IMR-90 (cell line): ENCODE measurements at regions not wholly inside any gene's neighbourhood (a gene's known extent, or its start where the extent isn't known, plus 50 kb on each side); places are given as distances from the start of the nearest gene placed in this dataset.

Experiments used
- ATAC-seq: fragments of 200-7000 bp; cut with Tn5 transposase; 2 replicates; pipeline ENCODE4 v1.9.1; 2020; ENCODE audit warnings: low read depth, mild to moderate bottlenecking, moderate library complexity
- BruUV-seq: library from RNA; stranded (reverse); fragments of 400-500 nt; replicated peaks from 2 replicates; lab custom pipeline; 2021; lab: Mats Ljungman, UMichigan
- CTCF ChIA-PET: fragments of 300-600 bp; formaldehyde crosslinking; extraction: SDS; loops from one replicate; lab custom pipeline; 2021; ENCODE audit warnings: antibody characterized with exemption; lab: Yijun Ruan, JAX
- POLR2A ChIA-PET: fragments of 300-600 bp; sonication (Branson Sonifier 250); formaldehyde crosslinking; loops from one replicate; lab custom pipeline; 2022; ENCODE audit warnings: antibody characterized with exemption; ENCODE audit not compliant: unreplicated experiment; lab: Charles Lee
- DNase-seq: peaks from one replicate; pipeline ENCODE4 v3.0.0; 2013
- H2AFZ ChIP-seq: replicated peaks from 2 replicates; pipeline ENCODE3; 2013; ENCODE audit warnings: low read length, mild to moderate bottlenecking; ENCODE audit not compliant: poor library complexity
- H2AK5ac ChIP-seq: 2 replicates; pipeline ENCODE4 v1.6.1; 2013; ENCODE audit warnings: low read depth, low read length, inconsistent platforms
- H2AK9ac ChIP-seq: replicated peaks from 2 replicates; pipeline ENCODE3; 2013; ENCODE audit warnings: mild to moderate bottlenecking, low read depth, low read length, moderate library complexity; ENCODE audit not compliant: poor library complexity
- H2BK120ac ChIP-seq: 2 replicates; pipeline ENCODE4 v1.6.1; 2013; ENCODE audit warnings: low read depth, low read length, inconsistent platforms
- H2BK15ac ChIP-seq: 3 replicates; pipeline ENCODE4 v1.6.1; 2013; ENCODE audit warnings: low read depth, low read length, inconsistent platforms
- H2BK20ac ChIP-seq: 2 replicates; pipeline ENCODE4 v1.6.1; 2013; ENCODE audit warnings: low read depth, mild to moderate bottlenecking, inconsistent platforms, low read length, moderate library complexity
- H2BK5ac ChIP-seq: 2 replicates; pipeline ENCODE4 v1.6.1; 2013; ENCODE audit warnings: mild to moderate bottlenecking, low read depth, low read length, inconsistent platforms; ENCODE audit not compliant: poor library complexity, severe bottlenecking
- H3K14ac ChIP-seq: replicated peaks from 2 replicates; pipeline ENCODE4 v1.6.1; 2013; ENCODE audit warnings: low read depth, low read length, inconsistent platforms
- H3K18ac ChIP-seq: 2 replicates; pipeline ENCODE4 v1.6.1; 2013; ENCODE audit warnings: low read depth, low read length, control low read depth
- H3K23ac ChIP-seq: 2 replicates; pipeline ENCODE4 v1.6.1; 2013; ENCODE audit warnings: low read depth, low read length, inconsistent platforms
- H3K27ac ChIP-seq: 2 replicates; pipeline ENCODE4 v1.5.1; 2013; ENCODE audit warnings: mild to moderate bottlenecking, control low read depth, low read length; ENCODE audit not compliant: insufficient read depth
- H3K27me3 ChIP-seq: 2 replicates; pipeline ENCODE4 v1.6.1; 2013; ENCODE audit warnings: low read length; ENCODE audit not compliant: control insufficient read depth, insufficient read depth
- H3K36me3 ChIP-seq: 2 replicates; pipeline ENCODE4 v1.6.1; 2013; ENCODE audit warnings: low read length, mixed read lengths; ENCODE audit not compliant: control insufficient read depth, insufficient read depth
- H3K4ac ChIP-seq: 2 replicates; pipeline ENCODE4 v1.6.1; 2013; ENCODE audit warnings: low read depth, low read length, inconsistent platforms
- H3K4me1 ChIP-seq: 2 replicates; pipeline ENCODE4 v1.6.1; 2013; ENCODE audit warnings: low read length, mixed read lengths; ENCODE audit not compliant: control insufficient read depth, insufficient read depth
- H3K4me2 ChIP-seq: 2 replicates; pipeline ENCODE4 v1.6.1; 2013; ENCODE audit warnings: low read depth, mild to moderate bottlenecking, control low read depth, low read length, moderate library complexity
- H3K4me3 ChIP-seq: 2 replicates; pipeline ENCODE4 v1.5.1; 2013; ENCODE audit warnings: low read depth, mild to moderate bottlenecking, control low read depth, low read length, moderate library complexity; ENCODE audit not compliant: insufficient read depth
- H3K56ac ChIP-seq: 2 replicates; pipeline ENCODE4 v1.6.1; 2013; ENCODE audit warnings: low read length, inconsistent platforms; ENCODE audit not compliant: insufficient read depth; ENCODE audit errors: extremely low read depth
- H3K79me1 ChIP-seq, 2 experiments: 2 replicates each; pipeline ENCODE4 v1.6.1; 2013; ENCODE audit warnings: low read length in 2 of 2, inconsistent platforms in 1 of 2, low read depth in 1 of 2
- H3K9ac ChIP-seq: 2 replicates; pipeline ENCODE4 v1.6.1; 2013; ENCODE audit warnings: low read depth, low read length, control low read depth
- H3K9me1 ChIP-seq: 2 replicates; pipeline ENCODE4 v1.6.1; 2013; ENCODE audit warnings: low read length, inconsistent platforms; ENCODE audit not compliant: insufficient read depth
- H3K9me3 ChIP-seq: 2 replicates; pipeline ENCODE4 v1.6.1; 2013; ENCODE audit warnings: low read length; ENCODE audit not compliant: control insufficient read depth, insufficient read depth
- H4K20me1 ChIP-seq: 2 replicates; pipeline ENCODE4 v1.6.1; 2013; ENCODE audit warnings: low read length, inconsistent platforms; ENCODE audit not compliant: insufficient read depth
- H4K5ac ChIP-seq: 2 replicates; pipeline ENCODE4 v1.6.1; 2013; ENCODE audit warnings: mild to moderate bottlenecking, low read depth, low read length, control low read depth
- H4K8ac ChIP-seq, 2 experiments: 2 replicates each; pipeline ENCODE4 v1.6.1; 2013; ENCODE audit warnings: low read depth in 2 of 2, low read length in 2 of 2, control low read depth in 1 of 2, inconsistent platforms in 1 of 2
- H4K91ac ChIP-seq: 2 replicates; pipeline ENCODE4 v1.6.1; 2013; ENCODE audit warnings: low read depth, low read length, inconsistent platforms; ENCODE audit not compliant: insufficient read depth
- BHLHE40 ChIP-seq: fragments of 150-350 bp; IDR thresholded peaks from 2 replicates; pipeline ENCODE4 v1.6.1; 2016; ENCODE audit warnings: mild to moderate bottlenecking, low read depth, low read length
- CEBPB ChIP-seq: IDR thresholded peaks from 2 replicates; pipeline ENCODE4 v1.6.1; 2012; ENCODE audit warnings: low read depth, low read length, improper control_type of control experiment
- CHD1 ChIP-seq: IDR thresholded peaks from 2 replicates; pipeline ENCODE4 v1.6.1; 2012; ENCODE audit warnings: low read depth, low read length, improper control_type of control experiment
- MAZ ChIP-seq: IDR thresholded peaks from 2 replicates; pipeline ENCODE4 v1.6.1; 2012; ENCODE audit warnings: low read depth, mild to moderate bottlenecking, low read length, improper control_type of control experiment, moderate library complexity, borderline replicate concordance
- MXI1 ChIP-seq: IDR thresholded peaks from 2 replicates; pipeline ENCODE4 v1.6.1; 2012; ENCODE audit warnings: low read depth, mild to moderate bottlenecking, low read length, moderate library complexity, borderline replicate concordance
- RAD21 ChIP-seq: IDR thresholded peaks from 2 replicates; pipeline ENCODE4 v1.6.1; 2012; ENCODE audit warnings: low read length, improper control_type of control experiment
- RCOR1 ChIP-seq: IDR thresholded peaks from 2 replicates; pipeline ENCODE4 v1.6.1; 2012; ENCODE audit warnings: mild to moderate bottlenecking, low read length, improper control_type of control experiment; ENCODE audit not compliant: insufficient replicate concordance
- SMC3 ChIP-seq: fragments of 150-350 bp; IDR thresholded peaks from 2 replicates; pipeline ENCODE4 v1.6.1; 2016; ENCODE audit warnings: low read depth, mild to moderate bottlenecking, antibody characterized with exemption, low read length, moderate library complexity
- WGBS, 2 experiments: methylation state at CpG; one replicate each; pipeline versions ENCODE4 v1.1.5 to v1.1.7; 2013; ENCODE audit warnings: missing lambda C conversion rate in 2 of 2; ENCODE audit not compliant: insufficient read length in 1 of 2; ENCODE audit errors: extremely low coverage in 2 of 2; 5-methylcytosine and 5-hydroxymethylcytosine counted together
- dilution Hi-C: fragments of 300-500 bp; cut with HindIII; formaldehyde crosslinking; loops from one replicate; pipeline ENCODE4 v1.14.3; 2018; ENCODE audit warnings: low sequenced_read_pairs; ENCODE audit not compliant: unreplicated experiment
- in situ Hi-C: fragments of 300-500 bp; cut with MboI; formaldehyde crosslinking; loops from 3 replicates; pipeline ENCODE4 v1.14.3; 2019; ENCODE audit warnings: low sequenced_read_pairs, inconsistent platforms, mixed read lengths
- intact Hi-C: fragments of 100-400 bp; cut with micrococcal nuclease; formaldehyde crosslinking; loops from 2 replicates; pipeline ENCODE4 v1.10.0; 2022
- TF ChIP-seq, protein P1 (sequence below): fragments of 150-350 bp; IDR thresholded peaks from 2 replicates; pipeline ENCODE4 v1.6.1; 2017; ENCODE audit warnings: mild to moderate bottlenecking, antibody characterized with exemption, low read length, low read depth

DNA sequence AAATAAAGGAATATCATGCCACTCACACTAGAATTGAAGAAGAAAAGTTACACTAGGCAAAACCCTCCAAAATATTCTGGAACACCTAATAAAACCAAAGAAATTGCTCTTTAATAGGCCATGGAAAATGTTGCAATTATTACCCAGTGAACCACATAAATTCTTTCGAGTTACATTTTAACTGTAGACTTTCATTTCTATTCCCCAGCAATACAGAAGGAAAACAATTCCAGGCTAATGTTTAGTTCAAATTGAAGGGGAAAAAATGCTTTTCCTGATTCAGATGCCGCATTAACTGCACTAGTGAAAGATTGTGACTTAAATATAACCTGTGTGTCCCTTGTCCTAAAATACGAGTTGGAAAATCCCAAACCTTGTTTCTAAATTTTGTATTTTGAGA is 439.3 kb upstream of the ADAMTS16 start:
- whole genome bisulfite sequencing, 2 experiments, result no CpG with 5 or more reads among the region's 3 CpGs
- no peak overlapping the region for H3K56ac ChIP-seq
- no peak overlapping the region for H4K5ac ChIP-seq
- H3K27ac ChIP-seq, result no peak overlapping the region
- no peak for DNase-seq
- no peak overlapping the region for H4K8ac ChIP-seq
- no peaks in the 10 kb centered on the region for H3K4me1 ChIP-seq
- dilution Hi-C loops, result no loop called here
- no peaks in the 10 kb centered on the region for H3K36me3 ChIP-seq
- CTCF ChIA-PET, result no interaction called here
- no peaks in the 10 kb centered on the region for H3K79me1 ChIP-seq
- no TSS peak for BruUV-seq
- no peak overlapping the region for H3K18ac ChIP-seq
- H3K4ac ChIP-seq, result no peak overlapping the region
- H2BK5ac ChIP-seq, result no peak overlapping the region
- no peak overlapping the region for H3K14ac ChIP-seq
- H3K9ac ChIP-seq, result no peak overlapping the region
- no peak overlapping the region for H2BK15ac ChIP-seq
- ATAC-seq, result no peak
- POLR2A ChIA-PET, result no interaction called here
- H3K4me3 ChIP-seq, result no peak overlapping the region
- in situ Hi-C loops, result no loop called here
- H3K9me3 ChIP-seq, result peaks cover 8% of the 10 kb centered on the region
- H4K20me1 ChIP-seq, result no peaks in the 10 kb centered on the region
- no peak overlapping the region for H2AK5ac ChIP-seq
- H2AK9ac ChIP-seq, result no peak overlapping the region
- TF ChIP-seq RAD21, result no peak
- no peak for TF ChIP-seq RCOR1
- no peak for TF ChIP-seq BHLHE40
- no peak for TF ChIP-seq MAZ
- TF ChIP-seq, protein P1, sequence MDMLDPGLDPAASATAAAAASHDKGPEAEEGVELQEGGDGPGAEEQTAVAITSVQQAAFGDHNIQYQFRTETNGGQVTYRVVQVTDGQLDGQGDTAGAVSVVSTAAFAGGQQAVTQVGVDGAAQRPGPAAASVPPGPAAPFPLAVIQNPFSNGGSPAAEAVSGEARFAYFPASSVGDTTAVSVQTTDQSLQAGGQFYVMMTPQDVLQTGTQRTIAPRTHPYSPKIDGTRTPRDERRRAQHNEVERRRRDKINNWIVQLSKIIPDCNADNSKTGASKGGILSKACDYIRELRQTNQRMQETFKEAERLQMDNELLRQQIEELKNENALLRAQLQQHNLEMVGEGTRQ, result no peak
- TF ChIP-seq SMC3, result no peak
- TF ChIP-seq CEBPB, result no peak
- TF ChIP-seq MXI1, result no peak
- no peak for TF ChIP-seq CHD1
- H4K91ac ChIP-seq, result no peak overlapping the region
- no peak overlapping the region for H3K23ac ChIP-seq
- no peak overlapping the region for H3K4me2 ChIP-seq
- H2BK120ac ChIP-seq, result no peak overlapping the region
- no peaks in the 10 kb centered on the region for H3K27me3 ChIP-seq
- intact Hi-C loops, result no loop called here
- H2BK20ac ChIP-seq, result no peak overlapping the region
- H3K9me1 ChIP-seq, result no peaks in the 10 kb centered on the region
- H2AFZ ChIP-seq, result no peak overlapping the region
